A549 (cell line): ENCODE measurements at regions not wholly inside any gene's neighbourhood (a gene's known extent, or its start where the extent isn't known, plus 50 kb on each side); places are given as distances from the start of the nearest gene placed in this dataset.

Experiments used
- ATAC-seq, 2 experiments: fragments of 200-7000 bp in 1 of 2; fragments of >200 bp in 1 of 2; cut with Nextera tagmentation in 1 of 2; cut with Tn5 transposase in 1 of 2; 3 replicates each; pipeline versions ENCODE4 v1.8.0 to v1.9.1; 2018 to 2020; ENCODE audit warnings: mild to moderate bottlenecking in 1 of 2, moderate library complexity in 1 of 2
- CTCF ChIA-PET: fragments of 300-600 bp; sonication (Branson Sonifier 250); formaldehyde crosslinking; extraction: SDS; loops from one replicate; lab custom pipeline; 2021; ENCODE audit warnings: antibody characterized with exemption, inconsistent platforms; lab: Yijun Ruan, JAX
- POLR2A ChIA-PET: fragments of 350-600 bp; formaldehyde crosslinking; extraction: SDS; loops from one replicate; lab custom pipeline; 2021; ENCODE audit warnings: antibody characterized with exemption, inconsistent platforms; lab: Yijun Ruan, JAX
- DNase-seq, 2 experiments: peaks; one replicate each; pipeline versions ENCODE4 v3.0.0 to v3.0.0-alpha.2; 2011 to 2016; ENCODE audit warnings: low read depth in 1 of 2, low spot score in 1 of 2
- FAIRE-seq: peaks from 2 replicates; lab custom pipeline; 2011; peaks lifted over from hg19 to GRCh38; lab: Jason Lieb, UNC
- H3K27ac ChIP-seq, 2 experiments: fragments of >200 bp; sonication (Bioruptor Twin); formaldehyde crosslinking; 3 replicates each; pipeline ENCODE4 v1.5.1; 2016 to 2017
- H3K4me1 ChIP-seq: fragments of >200 bp; sonication (Bioruptor Twin); formaldehyde crosslinking; 3 replicates; pipeline ENCODE4 v1.6.1; 2016
- H3K4me2 ChIP-seq: fragments of >200 bp; sonication (Bioruptor Twin); formaldehyde crosslinking; 3 replicates; pipeline ENCODE4 v1.6.1; 2016
- H3K4me3 ChIP-seq: fragments of >200 bp; sonication (Bioruptor Twin); formaldehyde crosslinking; 3 replicates; pipeline ENCODE4 v1.5.1; 2016
- H3K9me3 ChIP-seq: fragments of >200 bp; sonication (Bioruptor Twin); formaldehyde crosslinking; 3 replicates; pipeline ENCODE4 v1.6.1; 2016
- CBX8 ChIP-seq: fragments of 200-600 bp; sonication (generic); IDR thresholded peaks from 2 replicates; pipeline ENCODE4 v1.6.1; 2016
- EHMT2 ChIP-seq: fragments of 200-600 bp; sonication (generic); IDR thresholded peaks from 2 replicates; pipeline ENCODE4 v1.6.1; 2016; ENCODE audit warnings: antibody characterized with exemption, low read depth, mild to moderate bottlenecking, moderate library complexity
- EP300 ChIP-seq, 2 experiments: fragments of >200 bp; sonication (Bioruptor Twin); formaldehyde crosslinking; IDR thresholded peaks; 2 replicates in 1 of 2; 3 replicates in 1 of 2; pipeline ENCODE4 v1.6.1; 2016 to 2017
- ESRRA ChIP-seq: fragments of 150-350 bp; IDR thresholded peaks from 2 replicates; pipeline ENCODE4 v1.6.1; 2014; ENCODE audit warnings: mild to moderate bottlenecking, low read length, borderline replicate concordance
- FOSL2 ChIP-seq, 2 experiments: fragments of 450-650 bp in 1 of 2; fragments of >200 bp in 1 of 2; sonication (Bioruptor Twin) in 1 of 2; formaldehyde crosslinking; IDR thresholded peaks; 2 replicates each; pipeline versions ENCODE4 v1.5.0 to v1.6.1; 2016 to 2020; ENCODE audit warnings: mild to moderate bottlenecking in 1 of 2, moderate library complexity in 1 of 2
- FOXS1 ChIP-seq: fragments of 250-450 bp; sonication (Bioruptor Pico); IDR thresholded peaks from 2 replicates; pipeline ENCODE4 v1.5.0; 2020; ENCODE audit warnings: mild to moderate bottlenecking, moderate library complexity
- GATA3 ChIP-seq: IDR thresholded peaks from 2 replicates; pipeline ENCODE4 v1.6.1; 2012; ENCODE audit warnings: borderline replicate concordance
- HEYL ChIP-seq: fragments of 250-450 bp; sonication (Bioruptor Pico); IDR thresholded peaks from 2 replicates; pipeline ENCODE4 v1.8.0; 2021; ENCODE audit warnings: mild to moderate bottlenecking, moderate library complexity
- HOXA7 ChIP-seq: fragments of 250-450 bp; sonication (Bioruptor Pico); IDR thresholded peaks from 2 replicates; pipeline ENCODE4 v1.5.0; 2020; ENCODE audit warnings: mild to moderate bottlenecking, moderate library complexity
- HOXB13 ChIP-seq: fragments of 250-450 bp; sonication (Bioruptor Pico); IDR thresholded peaks from 2 replicates; pipeline ENCODE4 v1.5.0; 2020; ENCODE audit warnings: low read depth, mild to moderate bottlenecking, moderate library complexity
- JUN ChIP-seq, 2 experiments: fragments of >200 bp; sonication (Bioruptor Twin); formaldehyde crosslinking; IDR thresholded peaks; 2 replicates in 1 of 2; 3 replicates in 1 of 2; pipeline ENCODE4 v1.6.1; 2016 to 2017
- KDM5A ChIP-seq: fragments of 200-600 bp; sonication (generic); IDR thresholded peaks from 2 replicates; pipeline ENCODE4 v1.6.1; 2016; ENCODE audit warnings: antibody characterized with exemption, mild to moderate bottlenecking
- MAFK ChIP-seq: fragments of 450-650 bp; IDR thresholded peaks from 2 replicates; pipeline ENCODE4 v1.6.1; 2014; ENCODE audit not compliant: partially characterized antibody
- MAZ ChIP-seq: fragments of 150-350 bp; IDR thresholded peaks from 2 replicates; pipeline ENCODE4 v1.6.1; 2014; ENCODE audit warnings: antibody characterized with exemption, low read depth, low read length, borderline replicate concordance
- NFE2L2 ChIP-seq: fragments of 150-350 bp; conservative IDR thresholded peaks from 2 replicates; pipeline ENCODE4 v1.6.1; 2014; ENCODE audit warnings: low read length
- NPAS2 ChIP-seq: fragments of 250-450 bp; sonication (Bioruptor Pico); IDR thresholded peaks from 2 replicates; pipeline ENCODE4 v1.8.0; 2022; ENCODE audit warnings: mild to moderate bottlenecking, moderate library complexity, borderline replicate concordance
- RARB ChIP-seq: fragments of 250-450 bp; sonication (Bioruptor Pico); IDR thresholded peaks from 2 replicates; pipeline ENCODE4 v1.8.0; 2021; ENCODE audit warnings: mild to moderate bottlenecking, moderate library complexity
- RCOR1 ChIP-seq: fragments of 150-350 bp; IDR thresholded peaks from 2 replicates; pipeline ENCODE4 v1.6.1; 2014; ENCODE audit warnings: antibody characterized with exemption, low read length, low read depth
- SMC3 ChIP-seq: fragments of >200 bp; sonication (Bioruptor Twin); formaldehyde crosslinking; IDR thresholded peaks from 3 replicates; pipeline ENCODE4 v1.6.1; 2018; ENCODE audit warnings: inconsistent platforms
- SREBF2 ChIP-seq: fragments of 450-650 bp; IDR thresholded peaks from 2 replicates; pipeline ENCODE4 v1.6.1; 2014; ENCODE audit warnings: mild to moderate bottlenecking, moderate library complexity
- TP53 ChIP-seq: fragments of 250-450 bp; sonication (Bioruptor Pico); IDR thresholded peaks from 2 replicates; pipeline ENCODE4 v1.5.0; 2021; ENCODE audit warnings: mild to moderate bottlenecking, moderate library complexity
- WGBS: methylation state at CpG from one replicate; pipeline ENCODE4 v1.1.6; 2017; ENCODE audit errors: missing lambda C conversion rate; 5-methylcytosine and 5-hydroxymethylcytosine counted together
- TF ChIP-seq, protein P1 (sequence below): fragments of 450-650 bp; IDR thresholded peaks from 2 replicates; pipeline ENCODE4 v1.6.1; 2014; ENCODE audit warnings: antibody characterized with exemption
- TF ChIP-seq, protein P2 (sequence below): fragments of 250-450 bp; sonication (Bioruptor Pico); IDR thresholded peaks from 2 replicates; pipeline ENCODE4 v1.5.0; 2020; ENCODE audit warnings: low read depth, mild to moderate bottlenecking, moderate library complexity
- TF ChIP-seq, protein P3 (sequence below): IDR thresholded peaks from 2 replicates; pipeline ENCODE4 v1.6.1; 2012
- TF ChIP-seq, protein P4 (sequence below): fragments of 150-350 bp; IDR thresholded peaks from 2 replicates; pipeline ENCODE4 v1.6.1; 2014; ENCODE audit warnings: low read depth, mild to moderate bottlenecking, low read length

DNA sequence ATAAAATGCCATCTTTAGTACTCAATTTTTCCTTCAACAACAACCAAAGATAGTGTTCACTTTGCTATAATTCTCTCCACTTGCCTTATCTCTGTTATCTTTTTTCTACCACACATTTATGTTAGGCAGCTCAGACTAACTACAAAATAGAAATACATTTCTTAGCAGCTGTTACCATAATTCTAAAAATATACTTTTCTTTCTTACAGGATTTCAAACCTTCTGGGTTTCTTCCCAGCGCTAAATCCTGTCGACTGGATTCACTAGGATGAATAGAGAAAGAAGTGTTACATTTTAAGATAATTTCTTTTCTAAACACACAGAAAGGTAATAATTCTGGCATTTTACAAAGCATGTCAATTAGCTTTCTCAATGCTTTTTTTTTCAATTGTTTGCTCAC, 105.5 kb upstream of the GK2 start:
- no peak for FAIRE-seq
- TF ChIP-seq, protein P1, sequence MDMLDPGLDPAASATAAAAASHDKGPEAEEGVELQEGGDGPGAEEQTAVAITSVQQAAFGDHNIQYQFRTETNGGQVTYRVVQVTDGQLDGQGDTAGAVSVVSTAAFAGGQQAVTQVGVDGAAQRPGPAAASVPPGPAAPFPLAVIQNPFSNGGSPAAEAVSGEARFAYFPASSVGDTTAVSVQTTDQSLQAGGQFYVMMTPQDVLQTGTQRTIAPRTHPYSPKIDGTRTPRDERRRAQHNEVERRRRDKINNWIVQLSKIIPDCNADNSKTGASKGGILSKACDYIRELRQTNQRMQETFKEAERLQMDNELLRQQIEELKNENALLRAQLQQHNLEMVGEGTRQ: no peak
- TF ChIP-seq, all 56 proteins: peak for 0
- H3K4me2 ChIP-seq: no peak overlapping the region
- H3K4me1 ChIP-seq: no peaks in the 10 kb centered on the region
- CTCF ChIA-PET: no interaction called here
- ATAC-seq (no peak), DNase-seq (no peak)
- no peak overlapping the region for H3K4me3 ChIP-seq
- POLR2A ChIA-PET: no interaction called here
- 58% methylated on average over 2 of the region's 2 CpGs for WGBS
- H3K9me3 ChIP-seq: no peaks in the 10 kb centered on the region
- H3K27ac ChIP-seq: no peak overlapping the region

DNA sequence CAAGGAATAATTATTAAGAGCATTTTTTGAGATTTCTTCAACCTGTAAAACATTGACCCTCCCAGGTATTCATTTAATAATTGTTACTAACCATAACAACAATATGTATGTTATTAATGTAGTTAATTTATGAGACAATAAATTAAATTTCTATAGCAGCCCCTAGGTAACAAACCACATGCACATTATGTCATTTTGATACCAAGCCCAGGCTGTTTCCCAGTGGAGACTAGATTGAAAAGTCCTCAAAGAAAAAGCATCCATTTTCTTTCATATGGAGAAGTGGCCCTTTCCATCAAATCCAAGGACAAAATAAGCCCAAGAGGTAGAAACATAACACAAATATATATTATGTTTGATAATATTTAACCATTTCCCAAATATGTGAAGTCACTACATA, 104.3 kb upstream of the GK2 start:
- Histone ChIP-seq H3K9me3 (no peaks in the 10 kb centered on the region), H3K4me2 (no peak overlapping the region), H3K4me3 (no peak overlapping the region), H3K27ac (no peak overlapping the region), H3K4me1 (no peaks in the 10 kb centered on the region)
- ATAC-seq (no peak), DNase-seq (no peak), FAIRE-seq (no peak)
- ChIA-PET CTCF (no interaction called here), POLR2A (no interaction called here)
- TF ChIP-seq KDM5A (no peak), EHMT2 (no peak), HOXB13 (CRISPR knock-in tag) (no peak), NFE2L2 (no peak), MAFK (no peak), RCOR1 (no peak), HOXA7 (CRISPR knock-in tag) (no peak)
- TF ChIP-seq, protein P2, sequence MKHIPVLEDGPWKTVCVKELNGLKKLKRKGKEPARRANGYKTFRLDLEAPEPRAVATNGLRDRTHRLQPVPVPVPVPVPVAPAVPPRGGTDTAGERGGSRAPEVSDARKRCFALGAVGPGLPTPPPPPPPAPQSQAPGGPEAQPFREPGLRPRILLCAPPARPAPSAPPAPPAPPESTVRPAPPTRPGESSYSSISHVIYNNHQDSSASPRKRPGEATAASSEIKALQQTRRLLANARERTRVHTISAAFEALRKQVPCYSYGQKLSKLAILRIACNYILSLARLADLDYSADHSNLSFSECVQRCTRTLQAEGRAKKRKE: no peak
- TF ChIP-seq, protein P3, sequence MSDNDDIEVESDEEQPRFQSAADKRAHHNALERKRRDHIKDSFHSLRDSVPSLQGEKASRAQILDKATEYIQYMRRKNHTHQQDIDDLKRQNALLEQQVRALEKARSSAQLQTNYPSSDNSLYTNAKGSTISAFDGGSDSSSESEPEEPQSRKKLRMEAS: no peak

DNA sequence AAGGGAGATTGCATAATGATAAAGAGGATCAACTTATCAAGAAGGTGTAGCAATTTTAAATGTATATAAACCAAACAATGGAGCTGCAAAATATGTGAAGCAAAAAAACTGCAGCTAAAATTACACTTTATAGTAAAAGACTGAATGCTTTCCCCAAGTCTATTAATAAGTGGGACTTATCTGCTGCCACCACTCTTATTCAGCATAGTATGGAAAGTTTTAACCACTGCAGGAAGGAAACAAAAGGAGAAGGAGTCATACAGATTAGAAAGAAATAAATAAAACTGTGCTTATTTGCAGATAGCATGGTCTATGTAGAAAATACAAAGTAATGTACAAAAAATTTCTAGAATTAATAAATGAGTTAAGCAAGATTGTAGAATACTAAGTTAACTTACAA, 94.1 kb upstream of the GK2 start:
- TF ChIP-seq GATA3 (no peak), ESRRA (no peak), HEYL (CRISPR knock-in tag) (no peak), SREBF2 (no peak), FOSL2 (IDR thresholded peaks at IDR 0.05) (no peak), FOSL2 (CRISPR knock-in tag; IDR thresholded peaks at IDR 0.05) (no peak), EP300 (IDR thresholded peaks at IDR 0.05) (no peak), RARB (CRISPR knock-in tag) (no peak), CBX8 (no peak), MAZ (no peak), TP53 (no peak), SMC3 (no peak), EHMT2 (no peak), NPAS2 (CRISPR knock-in tag) (no peak), JUN (IDR thresholded peaks at IDR 0.05) (no peak), HOXB13 (CRISPR knock-in tag) (no peak), FOXS1 (CRISPR knock-in tag) (no peak)
- TF ChIP-seq, protein P1: no peak
- TF ChIP-seq, protein P3: no peak
- TF ChIP-seq, protein P4, sequence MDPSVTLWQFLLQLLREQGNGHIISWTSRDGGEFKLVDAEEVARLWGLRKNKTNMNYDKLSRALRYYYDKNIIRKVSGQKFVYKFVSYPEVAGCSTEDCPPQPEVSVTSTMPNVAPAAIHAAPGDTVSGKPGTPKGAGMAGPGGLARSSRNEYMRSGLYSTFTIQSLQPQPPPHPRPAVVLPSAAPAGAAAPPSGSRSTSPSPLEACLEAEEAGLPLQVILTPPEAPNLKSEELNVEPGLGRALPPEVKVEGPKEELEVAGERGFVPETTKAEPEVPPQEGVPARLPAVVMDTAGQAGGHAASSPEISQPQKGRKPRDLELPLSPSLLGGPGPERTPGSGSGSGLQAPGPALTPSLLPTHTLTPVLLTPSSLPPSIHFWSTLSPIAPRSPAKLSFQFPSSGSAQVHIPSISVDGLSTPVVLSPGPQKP: no peak
- ChIA-PET CTCF (no interaction called here), POLR2A (no interaction called here)
- Histone ChIP-seq H3K9me3 (no peaks in the 10 kb centered on the region), H3K4me3 (no peak overlapping the region), H3K27ac (no peak overlapping the region), H3K4me1 (no peaks in the 10 kb centered on the region), H3K4me2 (no peak overlapping the region)
- ATAC-seq (no peak), FAIRE-seq (no peak), DNase-seq (no peak)
